HG02798 (cell line): ENCODE measurements at regions not wholly inside any gene's neighbourhood (a gene's known extent, or its start where the extent isn't known, plus 50 kb on each side); places are given as distances from the start of the nearest gene placed in this dataset.
"Not testable (repeated sequence)": the region's sequence is repeated elsewhere in the genome, so short reads cannot be mapped to it uniquely, and the experiment has no call there.

ENCODE experiments used
- ATAC-seq: cut with Tn5 transposase; IDR thresholded peaks from one replicate; pipeline ENCODE4 v1.9.1; 2021; ENCODE audit warnings: mild to moderate bottlenecking; ENCODE audit not compliant: unreplicated experiment, poor library complexity

- ATAC-seq: no peak
Observed at GRCh38 chr2:200099256-200099655, 143.9 kb downstream of the MAIP1 start.

- no peak for ATAC-seq
Observed at GRCh38 chr2:200100027-200100426, 144.6 kb downstream of the MAIP1 start.

DNA sequence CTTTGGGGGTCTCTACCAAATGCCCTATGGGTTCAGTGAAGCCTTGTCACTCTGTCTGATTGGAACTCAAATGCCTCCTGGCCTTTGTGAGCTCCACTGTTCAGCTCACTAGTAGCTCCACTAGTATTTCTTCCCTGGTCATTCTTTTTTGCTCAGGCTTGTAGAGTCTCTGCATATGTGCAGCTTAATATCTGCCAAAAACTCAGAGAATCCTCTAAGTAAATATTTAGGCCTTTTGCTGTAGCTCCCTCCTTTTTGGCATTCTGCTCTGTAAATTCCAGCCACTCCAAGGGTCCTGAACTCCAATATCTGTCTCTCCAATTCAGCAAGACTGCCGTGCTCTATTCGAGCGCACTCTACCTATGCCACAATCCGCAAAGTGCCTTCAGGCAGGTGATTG, 146.5 kb downstream of the MAIP1 start:
- no peak for ATAC-seq

DNA sequence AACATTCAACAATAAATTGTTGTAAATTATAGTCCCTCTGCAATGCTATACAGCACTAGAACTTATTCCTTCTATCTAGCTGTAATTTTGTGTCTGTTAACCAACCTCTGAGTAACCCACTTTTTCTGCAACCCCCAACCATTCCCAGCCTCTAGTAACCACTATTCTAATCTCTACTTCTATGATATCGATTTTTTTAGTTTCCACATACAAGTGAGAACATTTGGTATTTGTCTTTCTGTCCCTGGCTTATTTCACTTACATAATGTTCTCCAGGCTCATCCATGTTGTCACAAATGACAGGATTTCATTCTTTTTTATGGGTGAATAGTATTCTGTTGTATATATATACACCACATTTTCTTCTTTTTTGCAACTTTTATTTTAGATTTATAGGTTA, 147.6 kb downstream of the MAIP1 start:
- ATAC-seq: no peak

DNA sequence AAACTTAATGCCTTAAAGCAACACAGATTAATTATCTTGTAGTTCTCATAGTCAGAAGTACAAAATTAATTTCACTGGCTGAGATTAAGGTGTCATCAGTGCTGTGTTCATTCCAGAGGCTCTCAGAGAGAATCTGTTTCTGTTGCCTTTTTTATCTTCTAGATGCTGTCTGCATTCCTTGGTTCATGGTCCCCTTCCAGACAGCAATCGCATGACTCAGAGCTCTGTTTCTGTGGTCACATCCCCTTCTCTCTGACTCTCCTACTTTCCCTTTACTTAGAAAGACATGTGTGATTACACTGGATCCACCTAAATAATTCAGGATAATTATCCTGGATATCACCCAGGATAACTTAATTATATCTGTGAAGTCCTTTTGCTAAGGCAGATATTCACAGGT, 148.6 kb downstream of the MAIP1 start:
- no peak for ATAC-seq

DNA sequence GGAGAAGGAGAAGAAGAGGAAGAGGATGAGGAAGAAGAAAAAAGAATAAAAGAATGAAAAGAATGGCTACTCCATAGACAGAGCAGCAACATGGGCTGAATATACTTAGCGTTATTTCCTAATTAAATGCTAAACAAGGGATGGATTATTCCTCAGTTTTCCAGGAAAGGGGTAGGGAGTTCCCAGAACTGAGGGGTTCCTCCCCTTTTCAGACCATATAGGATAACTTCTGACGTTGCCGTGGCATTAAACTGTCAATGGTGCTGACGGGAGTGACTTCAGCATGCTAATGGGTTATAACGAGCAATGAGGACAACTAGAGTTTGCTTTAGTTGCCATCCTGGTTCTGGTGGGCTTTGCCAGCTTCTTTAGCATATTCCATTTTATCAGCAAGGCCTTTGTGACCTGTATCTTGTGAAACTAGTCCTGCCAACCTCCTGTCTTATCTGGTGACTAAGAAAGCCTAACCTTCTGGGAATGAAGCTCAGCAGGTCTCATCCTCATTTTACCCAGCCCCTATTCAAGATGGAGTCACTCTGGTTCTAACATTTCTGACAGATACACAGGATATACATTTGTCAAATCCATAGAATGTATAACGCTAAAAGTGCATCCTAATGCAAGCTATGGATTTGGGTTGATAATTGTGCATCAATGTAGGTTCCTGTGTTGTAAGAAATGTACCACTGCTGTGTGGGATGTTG, 152.3 kb downstream of the MAIP1 start:
- no peak for ATAC-seq

GRCh38 chr2:200109421-200109820, 154.0 kb downstream of the MAIP1 start:
- ATAC-seq: no peak

- ATAC-seq: no peak
Observed at GRCh38 chr2:200110381-200110780, 155.0 kb downstream of the MAIP1 start.

DNA sequence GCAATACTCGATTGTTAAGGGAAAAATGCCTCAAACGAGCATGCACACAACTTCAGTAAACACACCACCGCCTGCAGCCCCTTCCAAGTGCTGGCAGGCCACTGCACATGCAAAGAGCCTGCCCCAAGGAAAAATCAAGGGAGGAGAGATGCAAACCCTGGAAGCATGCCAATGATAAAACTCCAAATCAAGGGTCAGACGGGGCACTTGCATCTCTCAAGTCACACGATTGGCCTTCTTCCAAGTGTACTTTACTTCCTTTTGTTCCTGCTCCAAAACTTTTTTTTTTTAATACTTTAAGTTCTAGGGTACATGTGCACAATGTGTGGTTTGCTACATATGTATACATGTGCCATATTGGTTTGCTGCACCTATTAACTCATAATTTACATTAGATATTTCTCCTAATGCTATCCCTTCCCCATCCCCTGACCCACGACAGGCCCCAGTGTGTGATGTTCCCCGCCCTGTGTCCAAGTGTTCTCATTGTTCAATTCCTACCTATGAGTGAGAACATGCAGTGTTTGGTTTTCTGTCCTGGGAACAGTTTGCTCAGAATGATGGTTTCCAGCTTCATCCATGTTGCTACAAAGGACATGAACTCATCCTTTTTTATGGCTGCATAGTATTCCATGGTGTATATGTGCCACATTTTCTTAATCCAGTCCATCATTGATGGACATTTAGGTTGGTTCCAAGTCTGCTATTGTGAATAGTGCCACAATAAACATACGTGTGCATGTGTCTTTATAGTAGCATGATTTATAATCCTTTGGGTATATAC, 157.8 kb downstream of the MAIP1 start:
- ATAC-seq: not testable (repeated sequence)

GRCh38 chr2:200119236-200119635, 163.9 kb downstream of the MAIP1 start:
- no peak for ATAC-seq

GRCh38 chr2:200121931-200122330, 166.5 kb downstream of the MAIP1 start:
- no peak for ATAC-seq

DNA sequence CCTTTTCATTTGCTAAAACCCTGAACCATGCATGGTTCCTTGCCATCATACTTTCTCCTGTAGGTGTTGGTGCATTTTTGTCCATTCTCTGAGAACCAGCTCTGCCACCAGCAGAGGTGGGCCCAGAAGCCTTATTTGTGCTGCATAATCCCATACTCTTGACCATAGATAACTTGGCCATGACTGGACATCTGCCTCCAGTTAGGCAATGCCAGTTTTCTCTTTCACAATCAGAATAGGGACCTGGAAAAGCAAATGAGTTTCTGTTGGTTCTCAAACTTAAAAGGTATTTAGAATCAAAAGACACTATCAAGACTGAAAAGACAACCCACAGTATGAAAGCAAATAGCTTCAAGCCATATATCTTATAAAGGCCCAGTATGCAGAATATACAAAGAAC, 167.3 kb downstream of the MAIP1 start:
- ATAC-seq: no peak

DNA sequence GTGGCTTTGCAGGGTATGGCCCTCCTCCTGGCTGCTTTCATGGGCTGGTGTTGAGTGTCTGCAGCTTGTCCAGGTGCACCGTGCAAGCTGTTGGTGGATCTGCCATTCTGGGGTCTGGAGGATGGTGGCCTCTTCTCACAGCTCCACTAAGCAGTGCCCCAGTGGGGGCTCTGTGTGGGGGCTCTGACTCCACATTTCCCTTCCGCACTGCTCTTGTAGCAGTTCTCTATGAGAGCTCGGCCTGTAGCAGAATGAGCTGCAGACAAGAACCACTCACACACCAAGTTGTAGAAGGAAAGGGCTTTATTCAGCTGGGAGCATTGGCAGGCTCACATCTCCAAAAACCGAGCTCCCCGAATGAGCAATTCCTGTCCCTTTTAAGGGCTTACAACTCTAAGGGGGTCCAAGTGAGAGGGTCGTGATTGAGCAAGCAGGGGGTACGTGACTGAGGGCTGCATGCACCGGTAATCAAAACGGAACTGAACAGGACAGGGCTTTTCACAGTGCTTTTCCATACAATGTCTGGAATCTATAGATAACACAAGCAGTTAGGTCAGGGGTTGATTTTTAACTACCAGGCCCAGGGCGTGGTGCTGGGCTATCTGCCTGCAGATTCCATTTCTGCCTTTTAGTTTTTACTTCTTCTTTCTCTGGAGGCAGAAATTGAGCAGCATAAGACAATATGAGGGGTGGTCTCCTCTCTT, 169.4 kb downstream of the MAIP1 start:
- not testable (repeated sequence) for ATAC-seq

- no peak for ATAC-seq
Observed at GRCh38 chr2:200125444-200126284, 170.3 kb downstream of the MAIP1 start.

DNA sequence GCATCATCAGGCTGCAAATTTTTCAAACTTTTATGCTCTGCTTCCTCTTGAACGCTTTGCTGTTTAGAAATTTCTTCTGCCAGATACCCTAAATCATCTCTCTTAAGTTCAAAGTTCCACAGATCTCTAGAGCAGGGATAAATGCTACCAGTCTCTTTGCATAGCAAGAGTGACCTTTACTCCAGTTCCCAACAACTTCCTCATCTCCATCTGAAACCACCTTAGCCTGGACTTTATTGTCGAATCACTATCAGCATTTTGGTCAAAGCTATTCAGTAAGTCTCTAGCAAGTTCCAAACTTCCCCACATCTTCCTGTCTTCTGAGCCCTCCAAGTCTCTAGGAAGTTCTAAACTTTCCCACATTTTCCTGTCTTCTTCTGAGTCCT, 170.9 kb downstream of the MAIP1 start:
- ATAC-seq: not testable (repeated sequence)

GRCh38 chr2:200126680-200127079, 171.3 kb downstream of the MAIP1 start:
- not testable (repeated sequence) for ATAC-seq

- no peak for ATAC-seq
Observed at GRCh38 chr2:200127848-200128247, 172.5 kb downstream of the MAIP1 start.

GRCh38 chr2:200128296-200128695, 172.9 kb downstream of the MAIP1 start:
- ATAC-seq: no peak

GRCh38 chr2:200129721-200130462, 174.5 kb downstream of the MAIP1 start:
- no peak for ATAC-seq

- no peak for ATAC-seq
Observed at GRCh38 chr2:200130762-200131166, 175.4 kb downstream of the MAIP1 start.
